ENCODE measurements at regions not wholly inside any gene's neighbourhood (a gene's known extent, or its start where the extent isn't known, plus 50 kb on each side); places are given as distances from the start of the nearest gene placed in this dataset.

DNA sequence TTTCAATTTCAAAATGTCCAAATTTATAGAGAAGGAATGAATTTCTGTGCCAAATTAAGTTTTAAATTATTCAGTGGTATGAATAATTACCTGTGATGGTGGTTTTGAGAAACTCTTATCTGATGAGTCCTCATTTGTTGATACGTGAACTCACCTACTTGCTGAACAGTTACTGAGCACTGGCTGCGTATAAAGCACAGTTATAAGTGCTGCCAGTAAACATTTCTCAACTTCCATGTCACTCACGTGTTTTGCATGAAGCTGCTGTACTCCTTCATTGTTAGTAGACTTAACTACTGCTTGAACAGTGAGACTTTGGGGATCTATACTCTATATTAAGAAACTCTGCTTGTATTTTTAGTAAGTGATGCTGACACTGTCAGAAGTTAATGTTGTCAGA lies 269.1 kb upstream of the FZD8 start:
- DNase-seq: no peak

DNA sequence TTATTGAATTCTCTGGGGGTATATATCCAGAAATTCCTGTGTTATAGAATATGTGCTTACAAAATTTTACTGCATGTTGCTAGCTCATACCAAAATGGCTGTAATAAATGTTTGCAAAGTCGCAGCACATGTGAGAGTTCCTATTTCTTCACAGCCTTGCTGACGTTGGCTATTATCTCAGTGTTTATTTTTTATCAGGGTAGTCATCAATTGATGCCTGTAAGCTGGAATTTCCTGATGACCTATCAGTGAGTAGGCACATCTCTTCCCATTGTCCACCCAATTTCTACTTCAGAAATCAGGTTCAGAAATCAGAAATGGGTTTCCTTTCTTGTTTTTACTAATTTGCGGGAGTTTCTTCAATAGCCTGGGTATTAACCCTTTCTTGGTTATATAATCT lies 268.1 kb upstream of the FZD8 start:
- no peak for DNase-seq

DNA sequence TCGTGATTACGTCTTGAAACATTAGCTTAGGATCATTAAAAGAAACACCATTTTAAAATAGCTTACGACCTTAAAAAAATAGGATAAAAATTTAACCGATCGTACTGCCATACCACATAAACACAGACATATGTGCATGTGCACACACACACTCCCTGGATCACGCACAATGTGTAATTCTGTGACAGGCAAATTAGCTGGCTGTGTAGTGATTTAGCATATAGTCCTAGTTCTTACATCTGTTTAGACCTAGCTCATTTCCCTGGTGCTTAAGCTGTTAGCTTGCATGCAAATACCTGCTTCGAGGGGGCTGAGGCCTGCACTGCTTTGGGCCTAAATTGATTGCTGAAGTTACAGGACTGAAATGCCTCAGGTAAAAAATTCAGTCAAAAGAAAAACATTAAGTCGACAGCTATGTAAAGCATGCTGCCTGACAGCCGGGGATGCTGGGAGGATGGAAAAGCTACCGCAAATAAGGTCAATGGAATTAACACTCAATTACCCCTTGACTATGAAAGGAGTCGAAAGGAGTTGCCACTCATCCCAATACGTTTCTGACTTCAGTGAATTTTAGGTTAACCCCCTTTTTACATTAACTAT lies 267.1 kb upstream of the FZD8 start:
- DNase-seq: no peak

DNA sequence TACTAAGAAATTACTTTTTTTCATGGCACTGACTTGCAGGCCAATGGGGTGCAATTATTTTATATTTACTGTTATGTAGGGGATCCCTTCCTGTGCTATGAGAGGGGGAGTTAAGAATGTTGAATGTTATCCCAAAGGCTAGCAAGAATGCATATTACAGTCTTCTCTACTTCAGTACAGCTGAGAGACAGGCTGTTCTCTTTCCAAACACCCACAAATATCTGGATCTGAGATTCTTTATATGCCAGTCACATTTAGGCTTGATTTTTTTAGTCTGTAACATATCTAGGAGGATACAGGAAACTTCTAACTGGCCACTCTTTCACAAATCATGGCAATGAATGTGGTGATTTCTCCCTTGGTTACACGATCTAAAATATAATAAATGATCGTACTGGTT lies 266.4 kb upstream of the FZD8 start:
- DNase-seq: no peak

DNA sequence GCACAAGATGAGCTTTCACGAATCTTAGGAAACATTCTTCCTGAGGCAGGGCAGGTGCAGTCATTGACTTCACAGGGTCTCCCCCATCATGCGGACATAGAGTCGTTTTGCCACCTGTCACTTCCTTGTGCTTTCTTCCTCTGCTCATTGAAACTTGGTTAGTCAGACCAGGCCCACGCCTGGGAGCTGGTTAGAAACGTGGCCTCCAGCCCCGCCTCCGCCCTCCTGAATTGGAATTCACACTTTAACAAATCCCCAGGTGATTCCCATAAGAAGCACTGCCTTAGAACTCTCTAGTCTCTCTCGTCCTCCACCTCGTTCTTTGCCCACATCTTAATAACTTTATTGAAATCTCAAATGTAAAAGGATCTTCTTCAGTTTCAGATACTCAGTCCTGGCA lies 265.5 kb upstream of the FZD8 start:
- DNase-seq: no peak

DNA sequence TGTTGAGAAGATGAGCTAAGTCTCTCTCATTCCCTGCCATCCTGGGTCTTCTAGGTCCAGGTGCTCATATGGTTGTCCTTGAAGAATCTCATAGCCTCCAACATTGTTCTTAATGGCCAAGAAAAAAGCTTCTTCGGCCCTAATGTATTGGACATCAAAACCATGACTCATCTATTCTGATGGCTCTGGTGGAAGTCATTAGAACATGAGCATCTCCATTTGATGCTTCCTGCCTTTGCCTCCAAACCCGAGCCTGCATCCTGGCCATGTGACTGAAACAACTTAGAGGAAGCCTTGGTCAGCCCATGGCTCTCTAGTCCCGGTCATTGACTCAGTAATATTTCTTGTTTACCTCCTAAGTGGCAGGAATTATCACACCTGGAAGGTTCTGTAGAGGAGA lies 264.1 kb upstream of the FZD8 start:
- no peak for DNase-seq

DNA sequence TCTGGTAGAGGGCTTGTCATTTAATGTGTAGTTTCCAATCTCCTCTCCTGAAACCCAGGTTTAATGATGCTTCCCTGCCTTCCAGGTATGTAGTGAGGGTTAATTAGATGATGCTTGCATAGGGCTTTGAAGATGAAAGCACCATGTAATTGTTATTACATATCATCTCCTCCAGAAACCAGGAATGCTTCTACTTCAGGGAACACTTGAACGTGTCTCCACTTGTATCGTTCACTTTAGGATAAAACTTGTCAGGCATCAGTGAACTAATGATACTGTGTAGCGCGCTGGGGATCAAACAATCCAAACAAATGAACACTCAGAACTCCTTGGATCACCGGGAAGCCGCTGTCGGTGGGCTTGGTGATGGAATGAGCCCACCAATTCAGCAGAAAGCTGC lies 260.9 kb upstream of the FZD8 start:
- no peak for DNase-seq

DNA sequence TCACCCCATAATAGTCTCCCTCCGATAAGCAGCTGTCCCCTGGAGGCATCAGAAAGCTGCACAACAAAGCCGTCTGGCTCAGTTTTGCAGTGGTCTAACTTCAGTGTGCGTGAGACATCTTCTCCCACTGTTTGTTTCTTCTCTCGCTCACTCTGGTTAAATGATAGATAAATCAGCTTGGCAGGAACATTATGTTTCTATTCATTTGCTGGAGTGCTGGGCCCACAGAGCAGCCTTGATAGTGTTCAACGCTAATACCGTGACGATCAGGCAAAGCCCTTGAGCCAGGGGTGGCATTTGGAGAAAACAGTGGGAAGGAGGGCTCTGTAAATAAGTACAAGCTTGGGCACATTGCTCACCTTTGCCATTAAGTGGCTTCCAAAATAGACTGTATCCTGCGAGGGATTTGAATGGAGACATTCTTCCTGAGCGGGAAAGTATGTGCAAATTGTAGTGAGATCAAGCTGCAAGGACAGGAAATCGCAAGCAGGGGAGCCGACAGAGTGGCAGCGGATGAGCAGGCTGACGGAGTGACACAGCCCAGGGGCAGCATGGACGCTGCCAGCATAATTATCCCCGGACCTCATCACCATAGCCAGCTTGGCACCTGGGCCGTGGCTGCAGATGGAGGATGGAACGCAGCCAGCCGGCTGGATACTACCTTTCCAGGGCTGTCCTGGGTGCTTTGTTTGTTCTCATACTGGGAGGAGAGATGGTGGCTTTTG lies 256.8 kb upstream of the FZD8 start:
- DNase-seq: no peak

DNA sequence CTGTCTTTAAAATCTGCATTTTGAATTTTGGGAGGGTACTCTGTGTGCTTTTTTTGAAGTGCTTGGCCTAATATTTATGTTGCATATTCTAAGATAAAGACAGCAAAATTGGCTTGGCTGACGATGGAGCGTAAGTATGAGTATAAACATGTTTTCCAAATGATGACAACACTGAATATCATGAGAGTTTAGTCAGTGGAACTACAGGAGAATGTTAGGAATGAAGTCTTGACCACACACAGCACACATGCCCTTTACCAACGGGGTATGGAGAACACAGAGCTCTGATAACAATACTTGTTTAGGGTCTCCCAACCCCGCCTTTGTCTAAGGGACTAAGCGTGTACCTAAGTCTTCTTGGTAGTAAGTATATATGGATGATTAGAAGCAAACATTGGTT lies 253.9 kb upstream of the FZD8 start:
- DNase-seq: no peak

DNA sequence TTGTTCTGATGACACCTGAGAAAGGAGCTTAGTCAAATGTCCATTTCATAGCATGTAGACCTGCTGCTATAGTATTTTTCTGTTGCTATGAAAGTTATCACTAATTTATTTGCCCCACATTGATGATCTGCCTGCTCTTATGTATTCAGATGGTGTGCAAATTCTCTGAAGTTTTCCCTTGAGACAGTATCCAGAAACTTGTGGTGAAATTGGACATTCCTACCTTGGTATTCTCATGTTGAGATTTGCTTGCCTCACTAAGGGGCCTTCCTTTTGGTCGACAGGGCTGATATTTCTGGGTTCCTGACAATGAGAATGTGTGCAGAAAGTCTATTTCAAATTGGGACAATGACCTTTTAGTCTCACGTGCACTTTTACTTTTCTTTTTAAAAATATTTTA lies 253.2 kb upstream of the FZD8 start:
- no peak for DNase-seq

DNA sequence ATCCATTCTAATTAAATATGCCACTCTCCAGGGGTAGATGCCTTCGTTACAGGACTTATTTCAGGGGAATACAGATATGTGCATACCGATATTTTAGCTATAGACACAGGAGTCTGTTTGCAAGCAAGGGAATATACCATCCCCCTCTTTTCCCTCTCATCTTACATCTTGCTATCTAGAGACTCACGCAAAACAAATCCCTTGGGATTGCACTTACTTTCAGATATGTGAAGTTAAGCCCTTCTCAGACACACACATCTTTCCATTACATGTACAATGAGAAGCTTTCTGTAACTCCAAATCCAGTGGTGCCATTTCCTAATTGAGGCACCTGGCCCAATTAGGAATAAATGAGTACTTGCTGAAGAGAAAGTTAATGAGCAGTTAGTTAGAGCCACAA lies 250.4 kb upstream of the FZD8 start:
- DNase-seq: no peak

DNA sequence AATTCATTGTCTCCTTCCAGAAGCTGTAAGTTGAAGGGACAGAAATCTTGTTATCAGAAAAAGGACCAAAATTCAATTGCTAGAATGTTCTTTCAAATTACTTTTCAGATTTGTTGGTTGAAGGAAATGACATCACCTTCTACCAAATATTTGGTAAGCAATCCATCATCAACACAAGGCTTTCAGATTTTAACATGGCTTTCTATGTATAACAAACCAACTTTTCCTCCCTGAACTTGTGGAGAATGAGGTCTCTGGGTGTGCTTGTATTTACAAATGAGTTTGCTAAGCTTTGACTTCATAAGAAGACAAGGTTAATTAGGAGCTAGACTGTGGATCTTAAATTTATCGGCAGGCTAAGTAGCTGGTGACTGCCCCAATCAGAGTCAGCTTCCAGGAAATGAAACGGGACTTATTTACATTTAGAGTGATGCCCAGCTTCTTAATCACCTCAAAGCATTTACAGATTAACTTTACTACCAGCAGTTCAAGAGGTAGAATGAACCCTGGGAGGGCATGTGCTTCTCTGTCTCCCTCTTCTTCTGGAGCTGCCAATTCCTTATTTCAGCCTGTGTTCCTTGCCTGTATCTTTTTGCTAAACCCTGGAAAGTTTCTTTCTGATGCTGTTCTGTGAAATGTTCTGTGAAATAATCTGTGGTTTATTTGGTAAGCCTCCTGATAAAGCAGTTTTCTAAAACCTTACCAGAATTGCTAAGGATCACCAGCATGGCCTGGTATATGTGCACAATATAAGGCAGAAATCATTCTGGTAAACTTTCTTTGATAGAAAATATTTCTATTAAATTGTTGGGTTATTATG lies 248.8 kb upstream of the FZD8 start:
- no peak for DNase-seq

DNA sequence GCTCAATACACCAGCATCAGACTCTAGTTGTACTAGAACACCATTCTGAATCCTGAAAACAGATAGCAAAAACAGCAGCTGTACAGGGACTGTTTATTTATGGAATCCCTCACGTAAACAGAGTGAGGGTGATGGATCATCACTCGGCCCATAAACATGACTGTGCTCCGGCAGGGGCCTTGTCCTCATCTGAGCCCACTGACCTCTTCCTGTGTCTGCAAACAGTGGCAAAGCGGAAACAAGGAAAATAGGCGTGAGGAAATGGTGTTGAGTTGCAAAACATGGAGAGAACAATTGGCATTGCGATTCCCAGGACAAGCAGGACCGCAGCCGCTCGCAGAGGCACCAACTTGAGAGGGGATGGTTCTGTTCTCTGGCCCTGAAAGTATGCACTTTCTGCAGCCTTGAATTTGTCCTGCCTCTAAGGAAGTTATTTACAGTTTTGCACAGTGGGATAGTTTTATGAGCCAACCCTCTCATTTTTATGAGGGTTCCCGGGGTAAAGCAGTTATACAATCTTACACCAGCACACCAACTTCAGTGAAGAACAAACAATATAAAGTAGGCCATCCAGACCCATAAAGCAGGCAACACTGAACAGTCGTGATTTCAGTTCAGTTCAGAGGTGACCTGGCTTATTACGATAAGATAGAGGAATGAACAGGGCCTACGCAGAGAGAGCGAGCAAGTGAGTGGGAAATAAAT lies 248.0 kb upstream of the FZD8 start:
- no peak for DNase-seq

DNA sequence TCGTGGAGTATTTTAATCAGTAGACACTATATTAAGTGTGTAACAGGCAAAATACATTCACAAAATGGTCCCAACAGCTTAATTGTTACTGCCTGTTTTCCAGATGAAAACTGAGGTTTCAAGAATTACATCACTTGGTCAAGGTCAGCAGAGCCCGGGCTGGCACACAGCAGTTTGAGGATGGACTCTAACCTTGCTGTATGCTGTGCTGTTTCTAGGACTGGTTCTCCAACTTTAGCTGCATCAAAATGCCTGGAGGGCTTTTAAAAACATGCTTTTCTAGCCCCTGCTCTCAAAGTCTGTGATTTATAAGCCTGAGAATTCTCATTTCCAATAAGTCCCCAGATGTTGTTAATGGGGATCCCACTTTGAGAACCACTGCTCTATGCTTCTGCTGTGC lies 247.1 kb upstream of the FZD8 start:
- DNase-seq: no peak

DNA sequence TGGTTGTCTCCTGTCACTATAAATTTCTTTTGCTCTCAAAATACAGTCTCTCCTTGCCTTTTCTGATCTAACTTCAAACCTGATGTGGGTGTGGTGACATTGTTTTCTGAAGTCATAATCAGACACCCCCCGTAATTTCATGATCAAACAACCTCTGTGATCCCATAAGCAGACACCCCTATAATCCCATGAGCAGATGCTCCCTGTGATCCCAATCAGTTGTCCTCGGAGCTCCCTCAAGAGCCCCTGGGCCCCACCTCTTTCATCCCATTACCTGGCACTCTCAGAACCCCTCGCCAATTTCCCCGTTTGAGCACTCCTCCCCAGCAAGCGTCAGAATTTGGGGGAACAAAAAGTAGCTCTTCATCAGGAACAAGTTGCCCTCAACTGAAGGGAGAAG lies 246.3 kb upstream of the FZD8 start:
- DNase-seq: no peak

DNA sequence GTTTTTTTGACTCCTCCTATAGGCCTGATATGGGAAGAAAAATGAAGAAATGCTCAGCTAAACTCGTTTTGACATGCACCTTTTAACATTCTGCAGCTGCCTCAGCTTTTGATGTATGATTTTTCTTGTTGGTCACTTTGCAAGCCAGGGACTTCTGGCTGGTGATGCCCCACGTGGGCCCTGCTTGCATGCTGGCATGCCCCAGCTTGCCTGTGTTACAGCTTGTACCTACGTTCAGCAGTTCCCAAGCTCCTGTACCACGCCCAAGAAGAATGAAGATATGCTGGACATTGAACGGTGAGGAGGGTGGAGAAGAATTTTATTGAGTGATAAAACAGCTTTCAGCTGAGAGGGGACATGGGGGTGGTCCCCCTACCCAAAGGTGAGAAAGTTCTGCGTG lies 245.6 kb upstream of the FZD8 start:
- DNase-seq: no peak

DNA sequence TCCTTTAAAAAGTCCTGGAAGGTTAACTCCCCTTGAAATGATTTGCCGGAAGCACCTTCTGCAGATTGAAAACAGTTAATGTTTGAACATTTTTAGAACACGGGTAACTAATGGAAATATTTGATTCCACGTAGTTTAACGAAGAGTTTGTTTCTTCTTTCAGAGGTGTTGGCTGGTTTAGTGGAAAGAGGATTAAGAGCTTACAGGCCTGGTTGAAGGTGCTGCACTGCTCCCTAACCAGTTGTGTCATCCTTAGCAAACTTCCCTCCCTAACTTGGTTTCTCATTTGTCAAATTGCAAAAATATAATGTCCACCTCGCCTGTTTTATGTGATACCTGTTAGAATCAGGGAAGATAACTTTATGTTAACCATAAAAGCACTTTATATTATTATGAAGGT lies 243.0 kb upstream of the FZD8 start:
- DNase-seq: no peak

DNA sequence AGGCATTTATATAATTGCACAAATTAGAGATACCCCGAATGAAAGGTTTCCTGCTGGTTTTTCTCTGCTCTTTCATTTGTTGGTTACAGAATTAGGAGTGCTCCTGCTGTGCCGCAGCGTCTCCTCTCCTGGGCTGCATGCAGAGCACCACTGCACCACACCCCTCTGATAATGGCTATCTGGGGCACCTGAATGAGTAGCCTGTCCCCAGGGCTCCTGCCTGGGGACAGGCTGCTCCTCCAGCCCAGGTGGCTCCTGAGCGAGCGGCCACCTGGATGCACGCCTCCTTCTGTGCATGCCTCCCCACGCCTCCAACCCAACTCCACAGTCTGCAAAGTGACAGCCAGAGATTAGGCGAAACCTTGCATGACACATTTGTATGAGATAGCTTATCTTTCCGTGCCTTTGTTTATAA lies 242.6 kb upstream of the FZD8 start:
- no peak for DNase-seq

DNA sequence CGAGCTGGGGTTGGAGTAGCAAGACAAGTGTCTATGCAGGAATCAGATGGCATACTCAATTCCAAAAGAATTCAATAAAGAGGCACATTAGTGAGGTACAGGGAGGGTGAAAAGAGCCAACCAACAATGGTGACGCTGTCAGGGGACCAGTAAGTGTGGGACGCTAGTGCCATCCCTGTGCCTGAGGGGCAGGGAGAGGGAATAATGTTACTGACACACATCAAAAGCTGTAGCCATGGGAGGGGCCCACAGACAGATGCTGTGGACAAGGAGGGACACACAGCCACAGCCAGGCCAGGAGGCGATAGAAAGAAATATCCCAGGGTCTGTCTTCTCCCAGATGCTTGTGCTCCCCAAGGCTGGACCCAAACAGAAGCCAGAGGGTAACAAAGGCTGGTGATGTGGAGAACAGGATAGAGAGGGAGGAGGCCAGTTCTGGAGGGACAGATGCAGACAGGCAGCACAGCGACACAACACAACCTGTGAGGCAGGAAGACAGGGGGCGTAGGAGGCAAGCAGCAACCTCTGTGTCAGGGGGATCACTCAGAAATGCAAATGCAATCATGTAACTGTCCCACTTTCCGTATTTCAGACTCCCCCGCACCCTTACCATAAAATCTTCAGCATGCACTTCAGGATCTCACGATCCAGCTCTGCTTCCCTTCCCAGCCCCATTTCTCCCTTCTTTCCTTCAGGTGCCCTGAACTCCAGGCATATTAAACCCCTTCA lies 240.5 kb upstream of the FZD8 start:
- DNase-seq: no peak

DNA sequence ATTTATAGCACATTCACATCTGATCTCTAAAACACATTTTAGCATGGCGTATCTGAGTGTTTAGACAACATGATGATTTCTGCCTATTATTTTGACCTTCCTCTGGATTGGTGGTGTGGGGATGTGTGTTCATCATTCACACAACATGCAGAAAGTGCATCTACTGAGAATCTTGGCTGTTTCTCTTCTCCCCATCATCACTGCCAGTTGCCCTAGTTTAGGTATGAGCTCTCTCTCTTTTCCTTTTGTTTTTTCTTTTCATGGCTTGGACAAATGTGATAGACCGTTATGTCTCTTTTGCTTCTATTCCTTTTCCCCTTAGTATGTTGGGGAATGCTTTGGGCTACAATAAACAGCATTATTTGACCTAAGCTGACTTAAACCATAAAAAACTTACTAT lies 239.2 kb upstream of the FZD8 start:
- DNase-seq: no peak

DNA sequence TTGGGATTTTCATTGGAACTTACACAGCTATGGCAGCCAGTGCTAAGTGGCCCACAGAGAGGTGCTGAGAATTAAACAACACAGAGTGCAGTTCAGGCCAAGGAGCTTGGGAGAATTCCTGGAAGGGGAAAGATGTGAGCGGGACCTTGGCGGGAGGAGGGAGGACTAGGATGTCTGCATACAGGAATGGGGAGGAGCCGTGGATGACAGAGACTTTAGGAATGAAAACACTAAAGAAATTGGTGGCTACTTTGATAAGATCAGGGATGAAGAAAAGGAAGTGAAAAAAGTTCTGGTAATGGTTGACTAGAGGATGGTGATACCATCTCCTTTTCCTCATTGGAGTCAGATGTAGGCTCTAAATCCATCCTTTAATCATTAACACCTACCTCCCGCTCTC lies 234.2 kb upstream of the FZD8 start:
- no peak for DNase-seq

DNA sequence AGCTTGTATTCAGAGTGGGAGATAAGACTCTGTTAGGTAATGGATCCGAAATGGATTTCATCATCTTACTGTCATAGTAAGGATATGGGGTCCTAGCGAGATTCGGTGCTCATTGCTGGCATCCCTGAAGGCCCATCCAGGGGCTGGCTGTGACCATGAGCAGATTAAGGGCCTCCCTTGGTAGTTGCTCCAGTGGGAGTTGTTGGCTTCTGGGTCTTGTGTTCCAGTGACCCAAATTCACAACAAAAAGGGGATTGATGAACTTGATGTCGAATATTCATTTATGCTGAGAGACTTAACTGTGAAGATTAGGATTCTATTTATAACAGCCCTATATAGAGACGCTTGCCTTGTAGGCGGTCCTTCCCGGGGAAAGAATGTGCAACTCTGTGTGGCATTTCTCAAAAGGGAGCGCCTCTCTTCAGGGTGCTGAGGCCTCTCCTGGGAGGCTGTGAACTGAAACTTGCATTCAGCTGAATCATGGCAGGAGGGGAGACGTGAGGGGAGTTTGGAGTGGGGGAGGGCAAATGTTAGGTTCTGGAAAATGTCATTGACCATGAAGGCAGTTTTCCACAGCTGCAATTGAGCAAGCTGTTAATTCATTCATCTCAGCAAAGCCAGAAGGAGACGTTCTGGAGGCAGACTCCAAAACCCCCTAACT lies 233.1 kb upstream of the FZD8 start:
- DNase-seq: no peak

All from hematopoietic multipotent progenitor cell treated with erythropoietin and hydrocortisone succinate and interleukin-3 and kit ligand, for 6 days (in vitro differentiated cells).